ENCODE measurements at regions not wholly inside any gene's neighbourhood (a gene's known extent, or its start where the extent isn't known, plus 50 kb on each side); places are given as distances from the start of the nearest gene placed in this dataset.
A peak's percentile ranks its signal among the peaks of the same experiment; 100 is the strongest.

GRCh38 chr2:226657340-226658053 lies 142.1 kb downstream of the IRS1 start (continued):
- TF ChIP-seq, protein P1, sequence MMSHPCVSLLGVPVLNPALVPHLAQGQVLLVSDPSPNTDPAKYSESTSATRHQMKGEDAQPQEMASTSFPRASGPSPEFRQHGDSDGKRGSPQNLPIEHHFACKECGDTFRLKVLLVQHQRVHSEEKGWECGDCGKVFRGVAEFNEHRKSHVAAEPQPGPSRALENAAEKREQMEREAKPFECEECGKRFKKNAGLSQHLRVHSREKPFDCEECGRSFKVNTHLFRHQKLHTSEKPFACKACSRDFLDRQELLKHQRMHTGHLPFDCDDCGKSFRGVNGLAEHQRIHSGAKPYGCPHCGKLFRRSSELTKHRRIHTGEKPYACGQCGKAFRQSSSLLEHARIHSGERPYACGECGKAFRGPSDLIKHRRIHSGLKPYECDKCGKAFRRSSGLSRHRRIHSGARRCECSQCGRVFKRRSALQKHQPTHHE (CRISPR knock-in tag; IDR thresholded peaks at IDR 0.05; ENCODE audit: borderline replicate concordance), result no peak
- no peak for TF ChIP-seq NFYC (CRISPR knock-in tag; IDR thresholded peaks at IDR 0.05)
- no peak for TF ChIP-seq CBX2 (IDR thresholded peaks at IDR 0.05; ENCODE audit: low read depth, low read length)
- TF ChIP-seq CBX2 (CRISPR knock-in tag; IDR thresholded peaks at IDR 0.05; ENCODE audit: low read depth), result no peak
- peak; percentile 98 for TF ChIP-seq NCOA2 (CRISPR knock-in tag; IDR thresholded peaks at IDR 0.05)
- TF ChIP-seq ZNF136 (CRISPR knock-in tag; IDR thresholded peaks at IDR 0.05; ENCODE audit: low read depth), result no peak; the same call in 1 of the 2 replicates
- no peak for TF ChIP-seq ZNF773 (CRISPR knock-in tag; IDR thresholded peaks at IDR 0.05; ENCODE audit: borderline replicate concordance)
- TF ChIP-seq, protein P2, sequence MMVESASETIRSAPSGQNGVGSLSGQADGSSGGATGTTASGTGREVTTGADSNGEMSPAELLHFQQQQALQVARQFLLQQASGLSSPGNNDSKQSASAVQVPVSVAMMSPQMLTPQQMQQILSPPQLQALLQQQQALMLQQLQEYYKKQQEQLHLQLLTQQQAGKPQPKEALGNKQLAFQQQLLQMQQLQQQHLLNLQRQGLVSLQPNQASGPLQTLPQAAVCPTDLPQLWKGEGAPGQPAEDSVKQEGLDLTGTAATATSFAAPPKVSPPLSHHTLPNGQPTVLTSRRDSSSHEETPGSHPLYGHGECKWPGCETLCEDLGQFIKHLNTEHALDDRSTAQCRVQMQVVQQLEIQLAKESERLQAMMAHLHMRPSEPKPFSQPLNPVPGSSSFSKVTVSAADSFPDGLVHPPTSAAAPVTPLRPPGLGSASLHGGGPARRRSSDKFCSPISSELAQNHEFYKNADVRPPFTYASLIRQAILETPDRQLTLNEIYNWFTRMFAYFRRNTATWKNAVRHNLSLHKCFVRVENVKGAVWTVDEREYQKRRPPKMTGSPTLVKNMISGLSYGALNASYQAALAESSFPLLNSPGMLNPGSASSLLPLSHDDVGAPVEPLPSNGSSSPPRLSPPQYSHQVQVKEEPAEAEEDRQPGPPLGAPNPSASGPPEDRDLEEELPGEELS (CRISPR knock-in tag; IDR thresholded peaks at IDR 0.05), result peak; percentile 89
- TF ChIP-seq ZNF816 (CRISPR knock-in tag; IDR thresholded peaks at IDR 0.05; ENCODE audit: borderline replicate concordance), result 0 out of 2 replicates have a peak, but pooled peaks have one; percentile 50
- no peak for TF ChIP-seq NFATC3 (CRISPR knock-in tag; IDR thresholded peaks at IDR 0.05)
- peak; percentile 76; the same call in 1 of the 2 replicates for TF ChIP-seq TARDBP (CRISPR knock-in tag; IDR thresholded peaks at IDR 0.05)
- TF ChIP-seq ZNF318 (CRISPR knock-in tag; IDR thresholded peaks at IDR 0.05), result no peak
- TF ChIP-seq DBP (CRISPR knock-in tag; IDR thresholded peaks at IDR 0.05; ENCODE audit: not compliant biosample characterization), result no peak
- TF ChIP-seq ZFP41 (CRISPR knock-in tag; IDR thresholded peaks at IDR 0.05; ENCODE audit: borderline replicate concordance), result no peak
- peak; percentile 97 for TF ChIP-seq ISL2 (CRISPR knock-in tag; IDR thresholded peaks at IDR 0.05)
- TF ChIP-seq ZKSCAN1 (IDR thresholded peaks at IDR 0.05; ENCODE audit: low read length), result no peak
- TF ChIP-seq NCOA5 (CRISPR knock-in tag; IDR thresholded peaks at IDR 0.05), result no peak
- no peak for TF ChIP-seq ZNF670 (CRISPR knock-in tag; IDR thresholded peaks at IDR 0.05; ENCODE audit: borderline replicate concordance)
